Ovary (tissue), 7 donors: ENCODE measurements at regions not wholly inside any gene's neighbourhood (a gene's known extent, or its start where the extent isn't known, plus 50 kb on each side); places are given as distances from the start of the nearest gene placed in this dataset.

Experiments used
- DNase-seq, 5 donors: peaks; one replicate each; pipeline ENCODE4 v3.0.0-alpha.2; 2019 to 2020
- H3K27ac ChIP-seq, 2 donors: fragments of 200-600 bp; one replicate each; pipeline versions ENCODE4 v1.5.1 to v1.8.0; 2019 to 2022
- H3K27me3 ChIP-seq: fragments of 200-600 bp; one replicate; pipeline ENCODE4 v1.8.0; 2022
- H3K36me3 ChIP-seq: fragments of 200-600 bp; sonication (generic); one replicate; pipeline ENCODE4 v1.5.1; 2019
- H3K4me1 ChIP-seq: one replicate; pipeline ENCODE4 v1.8.1; 2013; ENCODE audit warnings: mild to moderate bottlenecking, moderate library complexity; ENCODE audit not compliant: insufficient read depth
- H3K4me3 ChIP-seq: fragments of 200-600 bp; sonication (generic); one replicate; pipeline ENCODE4 v1.5.1; 2017
- H3K9me3 ChIP-seq, 2 donors: fragments of 200-600 bp in 1 of 2; sonication (generic) in 1 of 2; one replicate each; pipeline versions ENCODE4 v1.5.1 to v1.8.1; 2013 to 2019; ENCODE audit warnings: mild to moderate bottlenecking in 1 of 2, moderate library complexity in 1 of 2
- CTCF ChIP-seq, 3 donors: fragments of 450-650 bp in 2 of 3; fragments of 200-600 bp in 1 of 3; IDR thresholded peaks; one replicate each; pipeline versions ENCODE4 v1.5.1 to v1.8.0; 2016 to 2022; ENCODE audit warnings: antibody characterized with exemption in 3 of 3, mild to moderate bottlenecking in 1 of 3
- EP300 ChIP-seq: sonication (generic); formaldehyde crosslinking; IDR thresholded peaks from one replicate; pipeline ENCODE4 v1.6.1; 2017; ENCODE audit warnings: antibody characterized with exemption
- POLR2A ChIP-seq: fragments of 450-650 bp; IDR thresholded peaks from one replicate; pipeline ENCODE4 v1.6.1; 2017; ENCODE audit warnings: antibody characterized with exemption, mild to moderate bottlenecking, moderate library complexity
- WGBS, 3 donors: extraction: QIAGEN DNeasy Blood & Tissue Kit in 1 of 3; methylation state at CpG; one replicate each; pipeline versions ENCODE4 v1.1.5 to v1.1.7; 2013 to 2017; 5-methylcytosine and 5-hydroxymethylcytosine counted together
- intact Hi-C, 4 donors: fragments of 100-400 bp; cut with DNase I; formaldehyde crosslinking; loops; one replicate each; pipeline versions ENCODE4 v1.11.0 to v1.15.1; 2022 to 2023
- donor health status: DM: no; HTN: no; CAD: no; lungs with moderate emphysema.
- donor health status: DM: no; HTN: no; CAD: no.
- donor health status: Bipolar disorder and iron deficiency.
- donor health status: DM: no; HTN: no; CAD: no.
- donor health status: DM: yes; HTN: yes; CAD: no.

- H3K4me3 ChIP-seq: no peak overlapping the region
- intact Hi-C loops: no loop called here
- WGBS, 3 donors: 73 to 87% (median 84%) methylated on average over 5 of the region's 5 CpGs
- no peaks in the 10 kb centered on the region for H3K27me3 ChIP-seq
- no peaks in the 10 kb centered on the region for H3K4me1 ChIP-seq
- no peaks in the 10 kb centered on the region for H3K36me3 ChIP-seq
- no peak for DNase-seq
- TF ChIP-seq CTCF (IDR thresholded peaks at IDR 0.05): no peak
- no peaks in the 10 kb centered on the region for H3K9me3 ChIP-seq
- no peak overlapping the region for H3K27ac ChIP-seq
These were observed 151.4 kb upstream of the PRDM1 start for GRCh38 chr6:105934708-105935107.

- no peak overlapping the region for H3K27ac ChIP-seq
- WGBS, 3 donors: 73 to 88% (median 79%) methylated on average over 2 of the region's 2 CpGs
- H3K4me1 ChIP-seq: no peaks in the 10 kb centered on the region
- no peaks in the 10 kb centered on the region for H3K36me3 ChIP-seq
- no peak for TF ChIP-seq CTCF (IDR thresholded peaks at IDR 0.05)
- TF ChIP-seq EP300: no peak
- no peak for TF ChIP-seq POLR2A
- no peak for DNase-seq
- intact Hi-C loops: no loop called here
- no peaks in the 10 kb centered on the region for H3K9me3 ChIP-seq
- no peaks in the 10 kb centered on the region for H3K27me3 ChIP-seq
- no peak overlapping the region for H3K4me3 ChIP-seq
These were observed 153.7 kb upstream of the PRDM1 start for GRCh38 chr6:105932440-105932839.

- H3K4me1 ChIP-seq: no peaks in the 10 kb centered on the region
- no peaks in the 10 kb centered on the region for H3K36me3 ChIP-seq
- no peaks in the 10 kb centered on the region for H3K9me3 ChIP-seq
- no peak overlapping the region for H3K27ac ChIP-seq
- TF ChIP-seq EP300 (no peak), POLR2A (no peak), CTCF (IDR thresholded peaks at IDR 0.05) (no peak)
- intact Hi-C loops: loop anchor here in 1 of 4 donors (5.0 kb wide), 1 partner anchor 1787 kb away; no protein-coding TSS in a partner anchor
- H3K4me3 ChIP-seq: no peak overlapping the region
- 45 to 72% (median 67%) methylated on average over 1 of the region's 1 CpG for WGBS, 3 donors
- no peaks in the 10 kb centered on the region for H3K27me3 ChIP-seq
- DNase-seq: no peak
These were observed 156.5 kb upstream of the PRDM1 start for GRCh38 chr6:105929626-105930025.

GRCh38 chr6:105926318-105926717 lies 159.8 kb upstream of the PRDM1 start:
- no peak for DNase-seq
- H3K27ac ChIP-seq: no peak overlapping the region
- TF ChIP-seq CTCF (IDR thresholded peaks at IDR 0.05) (no peak), EP300 (no peak), POLR2A (no peak)
- no peaks in the 10 kb centered on the region for H3K27me3 ChIP-seq
- WGBS, 3 donors: 38 to 65% (median 41%) methylated on average over 1 of the region's 1 CpG
- no peak overlapping the region for H3K4me3 ChIP-seq
- H3K36me3 ChIP-seq: no peaks in the 10 kb centered on the region
- intact Hi-C loops: loop anchor here in 1 of 4 donors (5.0 kb wide), 1 partner anchor 1784 kb away; no protein-coding TSS in a partner anchor
- no peaks in the 10 kb centered on the region for H3K4me1 ChIP-seq
- H3K9me3 ChIP-seq: no peaks in the 10 kb centered on the region
